Heart left ventricle (tissue), 13 donors: ENCODE measurements at regions not wholly inside any gene's neighbourhood (a gene's known extent, or its start where the extent isn't known, plus 50 kb on each side); places are given as distances from the start of the nearest gene placed in this dataset.

Experiments
- CTCF ChIP-seq, 12 donors: fragments of 200-600 bp; sonication (generic) in 4 of 12; IDR thresholded peaks; one replicate each; pipeline versions ENCODE4 v1.5.0 to v1.8.0; 2018 to 2022; ENCODE audit warnings: antibody characterized with exemption in 12 of 12, mild to moderate bottlenecking in 5 of 12
- POLR2A ChIP-seq, 2 donors: fragments of 450-650 bp; IDR thresholded peaks; one replicate each; pipeline ENCODE4 v1.6.1; 2017; ENCODE audit warnings: antibody characterized with exemption in 2 of 2, mild to moderate bottlenecking in 2 of 2, moderate library complexity in 2 of 2
- donor health status: ischemic (EF 13 %, LVEDD 7.1; RV severe dilation, severe dysfunction).
- donor health status: DM: no; HTN: yes; CAD: no.
- donor health status: DM: no; HTN: no; CAD: no.
- donor health status: ischemic (EF 25% LVEDD 6.9; RV normal size, moderate dysfunction).
- donor health status: ischemic (EF 25% LVEDD 5.7; RV mildly dilated, moderate dysfunction).
- donor health status: ischemic (EF 35%, LVEDD 5.7; RV mildly dilated, moderate dysfunction).
- donor health status: nonischemic (EF 11% LVEDD 7.7; RV severe dilation, severe dysfunction).
- donor health status: DM: yes; HTN: yes; CAD: no.
- donor health status: PGD.
- donor health status: ischemic (EF 29% LVEDD 5.4; RV normal size, mild dysfunction).
- donor health status: nonischemic (EF 23%, LVEDD 6.1; RV moderate dilation, normal function).

- TF ChIP-seq CTCF (IDR thresholded peaks at IDR 0.05), result no peak
- no peak for TF ChIP-seq POLR2A (IDR thresholded peaks at IDR 0.05)
Observed at GRCh38 chr12:107275530-107275929, 182.2 kb upstream of the CRY1 start.
